SK-N-SH treated with all-trans-retinoic acid at 6 μM for 48 hours (cell line): ENCODE measurements at regions not wholly inside any gene's neighbourhood (a gene's known extent, or its start where the extent isn't known, plus 50 kb on each side); places are given as distances from the start of the nearest gene placed in this dataset.

Experiments used
- ATAC-seq: fragments of 200-7000 bp; cut with Tn5 transposase; 3 replicates; pipeline ENCODE4 v1.9.1; 2020; ENCODE audit warnings: mild to moderate bottlenecking, moderate library complexity
- ARNTL ChIP-seq: fragments of 450-650 bp; formaldehyde crosslinking; IDR thresholded peaks from 2 replicates; pipeline ENCODE4 v1.5.0; 2020; ENCODE audit warnings: low read depth, mild to moderate bottlenecking, moderate library complexity, borderline replicate concordance
- BACH2 ChIP-seq: fragments of 250-450 bp; sonication (Bioruptor Pico); IDR thresholded peaks from 2 replicates; pipeline ENCODE4 v1.9.0; 2021; ENCODE audit warnings: mild to moderate bottlenecking, borderline replicate concordance
- CSDC2 ChIP-seq: fragments of 250-450 bp; sonication (Bioruptor Pico); IDR thresholded peaks from 2 replicates; pipeline ENCODE4 v1.5.0; 2020; ENCODE audit warnings: mild to moderate bottlenecking, moderate library complexity
- ESRRG ChIP-seq: fragments of 250-450 bp; sonication (Bioruptor Pico); IDR thresholded peaks from 2 replicates; pipeline ENCODE4 v1.6.1; 2021; ENCODE audit warnings: mild to moderate bottlenecking
- GLIS3 ChIP-seq: fragments of 250-450 bp; sonication (Bioruptor Pico); IDR thresholded peaks from 2 replicates; pipeline ENCODE4 v1.5.0; 2020; ENCODE audit warnings: mild to moderate bottlenecking, moderate library complexity
- ISL1 ChIP-seq: fragments of 250-450 bp; sonication (Bioruptor Pico); IDR thresholded peaks from 2 replicates; pipeline ENCODE4 v2.1.2; 2022; ENCODE audit warnings: mild to moderate bottlenecking, moderate library complexity
- OSR1 ChIP-seq: fragments of 250-450 bp; sonication (Bioruptor Pico); IDR thresholded peaks from 2 replicates; pipeline ENCODE4 v1.8.0; 2022; ENCODE audit warnings: moderate library complexity, mild to moderate bottlenecking, inconsistent platforms
- PPARA ChIP-seq: fragments of 250-450 bp; sonication (Bioruptor Pico); IDR thresholded peaks from 2 replicates; pipeline ENCODE4 v1.5.0; 2020; ENCODE audit warnings: mild to moderate bottlenecking, borderline replicate concordance
- RARB ChIP-seq: fragments of 250-450 bp; sonication (Bioruptor Pico); IDR thresholded peaks from 2 replicates; pipeline ENCODE4 v1.8.0; 2021; ENCODE audit warnings: mild to moderate bottlenecking, moderate library complexity
- SNAI2 ChIP-seq: fragments of 250-450 bp; sonication (Bioruptor Pico); IDR thresholded peaks from 2 replicates; pipeline ENCODE4 v1.5.0; 2020; ENCODE audit warnings: mild to moderate bottlenecking, moderate library complexity
- TOX ChIP-seq: fragments of 250-450 bp; sonication (Bioruptor Pico); IDR thresholded peaks from 2 replicates; pipeline ENCODE4 v1.8.0; 2021; ENCODE audit warnings: mild to moderate bottlenecking, moderate library complexity, borderline replicate concordance
- ZC3H10 ChIP-seq: fragments of 250-450 bp; sonication (Bioruptor Pico); IDR thresholded peaks from 2 replicates; pipeline ENCODE4 v1.5.1; 2021; ENCODE audit warnings: mild to moderate bottlenecking, moderate library complexity
- ZFP3 ChIP-seq: fragments of 250-450 bp; sonication (Bioruptor Pico); IDR thresholded peaks from 2 replicates; pipeline ENCODE4 v1.5.0; 2020; ENCODE audit warnings: mild to moderate bottlenecking, moderate library complexity
- ZFP30 ChIP-seq: fragments of 450-650 bp; formaldehyde crosslinking; IDR thresholded peaks from 2 replicates; pipeline ENCODE4 v1.5.0; 2022; ENCODE audit warnings: mild to moderate bottlenecking, moderate library complexity
- ZNF565 ChIP-seq: fragments of 450-650 bp; formaldehyde crosslinking; conservative IDR thresholded peaks from 2 replicates; pipeline ENCODE4 v1.5.0; 2020; ENCODE audit warnings: low read depth, mild to moderate bottlenecking, moderate library complexity
- ZNF70 ChIP-seq: fragments of 450-650 bp; formaldehyde crosslinking; IDR thresholded peaks from 2 replicates; pipeline ENCODE4 v1.5.0; 2020; ENCODE audit warnings: mild to moderate bottlenecking, moderate library complexity
- ZNF8 ChIP-seq: fragments of 450-650 bp; formaldehyde crosslinking; IDR thresholded peaks from 2 replicates; pipeline ENCODE4 v1.5.0; 2020; ENCODE audit warnings: mild to moderate bottlenecking, moderate library complexity
- TF ChIP-seq, protein P1 (sequence below): fragments of 250-450 bp; sonication (Bioruptor Pico); IDR thresholded peaks from 2 replicates; pipeline ENCODE4 v1.5.1; 2021; ENCODE audit warnings: mild to moderate bottlenecking, moderate library complexity
- TF ChIP-seq, protein P2 (sequence below): fragments of 250-450 bp; sonication (Bioruptor Pico); IDR thresholded peaks from 2 replicates; pipeline ENCODE4 v1.5.1; 2020; ENCODE audit warnings: low read depth, mild to moderate bottlenecking, moderate library complexity
- TF ChIP-seq, protein P3 (sequence below): fragments of 250-450 bp; sonication (Bioruptor Pico); IDR thresholded peaks from 2 replicates; pipeline ENCODE4 v1.5.0; 2020; ENCODE audit warnings: mild to moderate bottlenecking, moderate library complexity
- TF ChIP-seq, protein P4 (sequence below): fragments of 250-450 bp; sonication (Bioruptor Pico); IDR thresholded peaks from 2 replicates; pipeline ENCODE4 v1.8.0; 2021; ENCODE audit warnings: low read depth, mild to moderate bottlenecking, moderate library complexity, borderline replicate concordance
- TF ChIP-seq, protein P5 (sequence below): fragments of 250-450 bp; sonication (Bioruptor Pico); IDR thresholded peaks from 2 replicates; pipeline ENCODE4 v1.8.0; 2020; ENCODE audit warnings: mild to moderate bottlenecking, moderate library complexity, borderline replicate concordance

DNA sequence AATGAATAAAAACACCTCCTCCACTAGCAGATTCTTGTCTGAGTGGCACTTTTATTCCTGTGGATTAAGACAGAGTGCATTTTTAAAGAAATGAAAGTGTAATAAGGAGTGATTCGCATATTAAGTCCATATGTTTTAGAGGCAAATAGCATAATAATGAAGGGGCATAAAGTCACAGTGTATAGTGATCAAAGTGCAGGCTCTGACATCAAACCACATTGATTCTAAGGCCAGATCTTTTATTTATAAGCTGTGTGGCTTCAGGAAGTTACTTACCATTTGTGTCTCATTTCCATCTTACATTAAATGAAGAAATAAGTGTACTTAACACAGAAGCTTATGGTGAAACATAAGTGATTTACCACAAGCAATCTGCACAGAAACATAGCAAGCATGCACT is 332.8 kb downstream of the GASK1B start:
- no peak for ATAC-seq
- TF ChIP-seq, protein P1, sequence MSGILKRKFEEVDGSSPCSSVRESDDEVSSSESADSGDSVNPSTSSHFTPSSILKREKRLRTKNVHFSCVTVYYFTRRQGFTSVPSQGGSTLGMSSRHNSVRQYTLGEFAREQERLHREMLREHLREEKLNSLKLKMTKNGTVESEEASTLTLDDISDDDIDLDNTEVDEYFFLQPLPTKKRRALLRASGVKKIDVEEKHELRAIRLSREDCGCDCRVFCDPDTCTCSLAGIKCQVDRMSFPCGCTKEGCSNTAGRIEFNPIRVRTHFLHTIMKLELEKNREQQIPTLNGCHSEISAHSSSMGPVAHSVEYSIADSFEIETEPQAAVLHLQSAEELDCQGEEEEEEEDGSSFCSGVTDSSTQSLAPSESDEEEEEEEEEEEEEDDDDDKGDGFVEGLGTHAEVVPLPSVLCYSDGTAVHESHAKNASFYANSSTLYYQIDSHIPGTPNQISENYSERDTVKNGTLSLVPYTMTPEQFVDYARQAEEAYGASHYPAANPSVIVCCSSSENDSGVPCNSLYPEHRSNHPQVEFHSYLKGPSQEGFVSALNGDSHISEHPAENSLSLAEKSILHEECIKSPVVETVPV (CRISPR knock-in tag), result no peak
- TF ChIP-seq SNAI2 (CRISPR knock-in tag), result no peak

DNA sequence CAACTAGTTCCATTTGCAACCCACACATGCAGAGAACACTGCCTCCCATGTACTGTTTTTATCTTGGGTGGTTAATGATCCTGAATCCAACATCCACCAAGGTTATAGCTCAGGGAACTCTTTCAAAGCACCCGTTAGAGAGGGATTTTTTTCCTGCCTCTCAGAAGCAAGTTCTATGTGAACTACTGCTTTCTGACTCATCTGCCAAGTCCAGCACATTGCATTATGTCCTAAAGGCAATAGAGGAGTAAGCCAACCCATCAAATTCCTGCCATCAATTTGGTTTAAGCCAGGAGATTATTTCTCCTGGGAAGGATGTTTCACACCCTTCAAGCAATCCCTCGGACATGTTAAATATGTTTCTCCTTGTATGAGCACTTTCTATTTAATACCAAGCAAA is 334.5 kb downstream of the GASK1B start:
- ATAC-seq, result no peak
- no peak for TF ChIP-seq RARB
- no peak for TF ChIP-seq ZNF8 (CRISPR knock-in tag)
- no peak for TF ChIP-seq TOX (CRISPR knock-in tag)
- TF ChIP-seq GLIS3 (CRISPR knock-in tag), result no peak
- no peak for TF ChIP-seq PPARA (CRISPR knock-in tag)
- TF ChIP-seq ZNF70 (CRISPR knock-in tag), result no peak
- TF ChIP-seq ZC3H10 (CRISPR knock-in tag), result no peak
- TF ChIP-seq, protein P1 (CRISPR knock-in tag), result no peak
- TF ChIP-seq, protein P2, sequence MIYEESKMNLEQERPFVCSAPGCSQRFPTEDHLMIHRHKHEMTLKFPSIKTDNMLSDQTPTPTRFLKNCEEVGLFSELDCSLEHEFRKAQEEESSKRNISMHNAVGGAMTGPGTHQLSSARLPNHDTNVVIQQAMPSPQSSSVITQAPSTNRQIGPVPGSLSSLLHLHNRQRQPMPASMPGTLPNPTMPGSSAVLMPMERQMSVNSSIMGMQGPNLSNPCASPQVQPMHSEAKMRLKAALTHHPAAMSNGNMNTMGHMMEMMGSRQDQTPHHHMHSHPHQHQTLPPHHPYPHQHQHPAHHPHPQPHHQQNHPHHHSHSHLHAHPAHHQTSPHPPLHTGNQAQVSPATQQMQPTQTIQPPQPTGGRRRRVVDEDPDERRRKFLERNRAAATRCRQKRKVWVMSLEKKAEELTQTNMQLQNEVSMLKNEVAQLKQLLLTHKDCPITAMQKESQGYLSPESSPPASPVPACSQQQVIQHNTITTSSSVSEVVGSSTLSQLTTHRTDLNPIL (CRISPR knock-in tag), result no peak
- no peak for TF ChIP-seq BACH2 (CRISPR knock-in tag)
- TF ChIP-seq, protein P3, sequence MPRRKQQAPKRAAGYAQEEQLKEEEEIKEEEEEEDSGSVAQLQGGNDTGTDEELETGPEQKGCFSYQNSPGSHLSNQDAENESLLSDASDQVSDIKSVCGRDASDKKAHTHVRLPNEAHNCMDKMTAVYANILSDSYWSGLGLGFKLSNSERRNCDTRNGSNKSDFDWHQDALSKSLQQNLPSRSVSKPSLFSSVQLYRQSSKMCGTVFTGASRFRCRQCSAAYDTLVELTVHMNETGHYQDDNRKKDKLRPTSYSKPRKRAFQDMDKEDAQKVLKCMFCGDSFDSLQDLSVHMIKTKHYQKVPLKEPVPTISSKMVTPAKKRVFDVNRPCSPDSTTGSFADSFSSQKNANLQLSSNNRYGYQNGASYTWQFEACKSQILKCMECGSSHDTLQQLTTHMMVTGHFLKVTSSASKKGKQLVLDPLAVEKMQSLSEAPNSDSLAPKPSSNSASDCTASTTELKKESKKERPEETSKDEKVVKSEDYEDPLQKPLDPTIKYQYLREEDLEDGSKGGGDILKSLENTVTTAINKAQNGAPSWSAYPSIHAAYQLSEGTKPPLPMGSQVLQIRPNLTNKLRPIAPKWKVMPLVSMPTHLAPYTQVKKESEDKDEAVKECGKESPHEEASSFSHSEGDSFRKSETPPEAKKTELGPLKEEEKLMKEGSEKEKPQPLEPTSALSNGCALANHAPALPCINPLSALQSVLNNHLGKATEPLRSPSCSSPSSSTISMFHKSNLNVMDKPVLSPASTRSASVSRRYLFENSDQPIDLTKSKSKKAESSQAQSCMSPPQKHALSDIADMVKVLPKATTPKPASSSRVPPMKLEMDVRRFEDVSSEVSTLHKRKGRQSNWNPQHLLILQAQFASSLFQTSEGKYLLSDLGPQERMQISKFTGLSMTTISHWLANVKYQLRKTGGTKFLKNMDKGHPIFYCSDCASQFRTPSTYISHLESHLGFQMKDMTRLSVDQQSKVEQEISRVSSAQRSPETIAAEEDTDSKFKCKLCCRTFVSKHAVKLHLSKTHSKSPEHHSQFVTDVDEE, result no peak
- no peak for TF ChIP-seq CSDC2
- TF ChIP-seq ESRRG (CRISPR knock-in tag), result no peak
- TF ChIP-seq, protein P4, sequence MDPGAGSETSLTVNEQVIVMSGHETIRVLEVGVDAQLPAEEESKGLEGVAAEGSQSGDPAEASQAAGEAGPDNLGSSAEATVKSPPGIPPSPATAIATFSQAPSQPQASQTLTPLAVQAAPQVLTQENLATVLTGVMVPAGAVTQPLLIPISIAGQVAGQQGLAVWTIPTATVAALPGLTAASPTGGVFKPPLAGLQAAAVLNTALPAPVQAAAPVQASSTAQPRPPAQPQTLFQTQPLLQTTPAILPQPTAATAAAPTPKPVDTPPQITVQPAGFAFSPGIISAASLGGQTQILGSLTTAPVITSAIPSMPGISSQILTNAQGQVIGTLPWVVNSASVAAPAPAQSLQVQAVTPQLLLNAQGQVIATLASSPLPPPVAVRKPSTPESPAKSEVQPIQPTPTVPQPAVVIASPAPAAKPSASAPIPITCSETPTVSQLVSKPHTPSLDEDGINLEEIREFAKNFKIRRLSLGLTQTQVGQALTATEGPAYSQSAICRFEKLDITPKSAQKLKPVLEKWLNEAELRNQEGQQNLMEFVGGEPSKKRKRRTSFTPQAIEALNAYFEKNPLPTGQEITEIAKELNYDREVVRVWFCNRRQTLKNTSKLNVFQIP (CRISPR knock-in tag), result no peak
- no peak for TF ChIP-seq OSR1 (CRISPR knock-in tag)
- TF ChIP-seq ARNTL, result no peak
- TF ChIP-seq ZFP3 (CRISPR knock-in tag), result no peak
- TF ChIP-seq SNAI2 (CRISPR knock-in tag), result no peak
- TF ChIP-seq ZNF565, result no peak
- TF ChIP-seq ISL1 (CRISPR knock-in tag), result no peak

DNA sequence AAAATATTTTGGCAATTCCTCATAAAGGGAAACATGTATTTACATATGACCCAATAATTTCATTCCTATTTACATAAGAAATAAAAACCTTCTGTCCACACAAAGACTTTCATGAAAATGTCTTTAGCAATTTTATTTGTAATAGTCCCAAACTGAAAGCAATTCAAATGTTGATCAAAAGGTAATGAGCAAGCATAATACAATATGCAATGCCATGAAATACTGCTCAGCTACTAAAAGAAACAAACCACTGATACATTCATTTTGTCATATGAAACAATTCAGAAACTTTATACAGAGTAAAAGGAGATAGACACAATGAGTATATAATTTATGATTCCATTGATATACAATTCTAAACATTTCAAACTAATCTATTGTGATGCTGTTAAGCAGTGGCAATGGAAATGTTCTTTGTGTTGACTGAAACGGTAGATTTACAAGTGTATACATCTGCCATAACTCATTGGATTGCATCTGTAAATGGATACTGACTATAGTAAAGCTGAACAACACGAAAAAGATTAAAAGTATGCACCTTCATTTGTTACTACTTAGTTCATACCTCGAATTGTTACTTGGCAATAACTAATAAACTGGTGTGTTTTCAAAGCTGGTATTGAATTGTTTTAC is 335.6 kb downstream of the GASK1B start:
- no peak for ATAC-seq
- TF ChIP-seq ZFP30 (no peak), ZNF565 (no peak), PPARA (CRISPR knock-in tag) (no peak), ZC3H10 (CRISPR knock-in tag) (no peak), BACH2 (CRISPR knock-in tag) (no peak)
- TF ChIP-seq, protein P1 (CRISPR knock-in tag), result no peak
- TF ChIP-seq, protein P2 (CRISPR knock-in tag), result no peak
- TF ChIP-seq, protein P5, sequence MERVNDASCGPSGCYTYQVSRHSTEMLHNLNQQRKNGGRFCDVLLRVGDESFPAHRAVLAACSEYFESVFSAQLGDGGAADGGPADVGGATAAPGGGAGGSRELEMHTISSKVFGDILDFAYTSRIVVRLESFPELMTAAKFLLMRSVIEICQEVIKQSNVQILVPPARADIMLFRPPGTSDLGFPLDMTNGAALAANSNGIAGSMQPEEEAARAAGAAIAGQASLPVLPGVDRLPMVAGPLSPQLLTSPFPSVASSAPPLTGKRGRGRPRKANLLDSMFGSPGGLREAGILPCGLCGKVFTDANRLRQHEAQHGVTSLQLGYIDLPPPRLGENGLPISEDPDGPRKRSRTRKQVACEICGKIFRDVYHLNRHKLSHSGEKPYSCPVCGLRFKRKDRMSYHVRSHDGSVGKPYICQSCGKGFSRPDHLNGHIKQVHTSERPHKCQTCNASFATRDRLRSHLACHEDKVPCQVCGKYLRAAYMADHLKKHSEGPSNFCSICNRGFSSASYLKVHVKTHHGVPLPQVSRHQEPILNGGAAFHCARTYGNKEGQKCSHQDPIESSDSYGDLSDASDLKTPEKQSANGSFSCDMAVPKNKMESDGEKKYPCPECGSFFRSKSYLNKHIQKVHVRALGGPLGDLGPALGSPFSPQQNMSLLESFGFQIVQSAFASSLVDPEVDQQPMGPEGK (CRISPR knock-in tag), result no peak
